ENCODE measurements at regions not wholly inside any gene's neighbourhood (a gene's known extent, or its start where the extent isn't known, plus 50 kb on each side); places are given as distances from the start of the nearest gene placed in this dataset.

- TF ChIP-seq, protein P1, sequence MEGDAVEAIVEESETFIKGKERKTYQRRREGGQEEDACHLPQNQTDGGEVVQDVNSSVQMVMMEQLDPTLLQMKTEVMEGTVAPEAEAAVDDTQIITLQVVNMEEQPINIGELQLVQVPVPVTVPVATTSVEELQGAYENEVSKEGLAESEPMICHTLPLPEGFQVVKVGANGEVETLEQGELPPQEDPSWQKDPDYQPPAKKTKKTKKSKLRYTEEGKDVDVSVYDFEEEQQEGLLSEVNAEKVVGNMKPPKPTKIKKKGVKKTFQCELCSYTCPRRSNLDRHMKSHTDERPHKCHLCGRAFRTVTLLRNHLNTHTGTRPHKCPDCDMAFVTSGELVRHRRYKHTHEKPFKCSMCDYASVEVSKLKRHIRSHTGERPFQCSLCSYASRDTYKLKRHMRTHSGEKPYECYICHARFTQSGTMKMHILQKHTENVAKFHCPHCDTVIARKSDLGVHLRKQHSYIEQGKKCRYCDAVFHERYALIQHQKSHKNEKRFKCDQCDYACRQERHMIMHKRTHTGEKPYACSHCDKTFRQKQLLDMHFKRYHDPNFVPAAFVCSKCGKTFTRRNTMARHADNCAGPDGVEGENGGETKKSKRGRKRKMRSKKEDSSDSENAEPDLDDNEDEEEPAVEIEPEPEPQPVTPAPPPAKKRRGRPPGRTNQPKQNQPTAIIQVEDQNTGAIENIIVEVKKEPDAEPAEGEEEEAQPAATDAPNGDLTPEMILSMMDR (conservative IDR thresholded peaks at IDR 0.05; ENCODE audit: low read depth, low read length) = no peak
- peak; percentile 15 for DNase-seq (ENCODE audit: low read depth)
- no peak overlapping the region for H3K4me3 ChIP-seq (ENCODE audit: low read depth, low read length)
These were observed 153.7 kb upstream of the PRDM1 start for GRCh38 chr6:105932440-105932839.

DNA sequence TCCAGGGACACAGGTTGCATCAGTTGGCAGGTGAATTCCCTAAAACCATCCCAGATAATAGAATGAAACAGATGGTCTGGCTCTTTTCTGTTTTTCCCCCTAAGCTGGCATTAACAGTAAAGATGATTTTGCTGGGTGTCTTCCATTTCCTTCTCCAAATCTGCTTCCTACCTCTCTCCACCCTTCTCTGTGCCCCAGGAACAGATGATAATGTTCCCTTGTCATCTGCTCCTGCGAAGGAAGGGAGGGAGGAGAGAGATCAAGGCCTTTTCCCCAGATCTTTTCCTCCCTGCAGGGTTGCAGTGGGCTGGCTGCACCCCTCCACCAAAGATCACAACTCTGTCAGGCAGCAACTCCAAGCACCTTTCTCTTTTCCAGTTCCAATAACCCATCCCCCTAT lies 156.5 kb upstream of the PRDM1 start:
- no peak for DNase-seq (ENCODE audit: low read depth)
- TF ChIP-seq, protein P1 (conservative IDR thresholded peaks at IDR 0.05; ENCODE audit: low read depth, low read length) = no peak
- H3K4me3 ChIP-seq (ENCODE audit: low read depth, low read length) = no peak overlapping the region

- no peak overlapping the region for H3K4me3 ChIP-seq (ENCODE audit: low read depth, low read length)
These were observed 159.8 kb upstream of the PRDM1 start for GRCh38 chr6:105926318-105926717.

GRCh38 chr6:105925706-105926105 lies 160.4 kb upstream of the PRDM1 start:
- TF ChIP-seq, protein P1 (conservative IDR thresholded peaks at IDR 0.05; ENCODE audit: low read depth, low read length) = no peak
- no peak overlapping the region for H3K4me3 ChIP-seq (ENCODE audit: low read depth, low read length)
- DNase-seq (ENCODE audit: low read depth) = no peak

More at GRCh38 chr6:105926318-105926717, 159.8 kb upstream of the PRDM1 start:
- TF ChIP-seq, protein P1 (conservative IDR thresholded peaks at IDR 0.05; ENCODE audit: low read depth, low read length) = no peak
- DNase-seq (ENCODE audit: low read depth) = no peak

GRCh38 chr6:105921781-105922180 lies 164.4 kb upstream of the PRDM1 start:
- DNase-seq (ENCODE audit: low read depth) = no peak
- TF ChIP-seq, protein P1 (conservative IDR thresholded peaks at IDR 0.05; ENCODE audit: low read depth, low read length) = no peak
- no peak overlapping the region for H3K4me3 ChIP-seq (ENCODE audit: low read depth, low read length)

- no peak for DNase-seq (ENCODE audit: low read depth)
- TF ChIP-seq, protein P1 (conservative IDR thresholded peaks at IDR 0.05; ENCODE audit: low read depth, low read length) = no peak
- H3K4me3 ChIP-seq (ENCODE audit: low read depth, low read length) = no peak overlapping the region
These were observed 166.1 kb upstream of the PRDM1 start for GRCh38 chr6:105920071-105920470.

DNA sequence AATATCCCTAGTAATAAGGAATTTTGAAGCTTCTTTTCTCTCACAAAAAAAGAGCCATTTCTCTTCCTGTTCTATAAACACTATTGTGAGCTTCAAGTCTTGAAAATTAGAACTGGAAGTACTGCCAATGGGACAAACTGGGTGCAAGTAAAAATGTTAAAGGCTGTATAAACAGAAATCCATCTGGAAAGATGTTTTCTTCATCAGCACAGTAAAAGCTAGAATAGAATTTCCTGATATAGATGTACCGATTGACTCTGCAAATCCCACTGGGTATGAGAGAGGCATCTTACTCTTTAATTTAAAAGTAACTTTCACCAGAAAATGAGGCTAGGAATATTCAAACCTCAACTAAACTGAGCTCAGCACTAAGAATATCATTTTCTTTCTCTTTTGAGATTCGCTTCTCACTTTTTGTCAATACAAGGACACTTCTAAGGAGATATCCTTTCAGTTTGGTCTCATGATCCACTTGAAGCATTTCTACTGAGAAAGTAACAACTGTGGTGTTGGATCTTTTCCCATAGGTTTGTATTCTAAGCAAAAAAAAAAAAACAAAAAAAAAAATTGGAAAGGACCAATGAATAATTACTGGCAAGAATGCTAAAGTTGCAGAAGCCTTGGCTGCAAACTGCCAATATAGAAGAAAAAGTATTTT lies 169.0 kb upstream of the PRDM1 start:
- no peak overlapping the region for H3K4me3 ChIP-seq (ENCODE audit: low read depth, low read length)
- DNase-seq (ENCODE audit: low read depth) = no peak
- TF ChIP-seq, protein P1 (conservative IDR thresholded peaks at IDR 0.05; ENCODE audit: low read depth, low read length) = no peak

Data from choroid plexus epithelial cell (primary cell).